ENCODE measurements at regions not wholly inside any gene's neighbourhood (a gene's known extent, or its start where the extent isn't known, plus 50 kb on each side); places are given as distances from the start of the nearest gene placed in this dataset.

DNA sequence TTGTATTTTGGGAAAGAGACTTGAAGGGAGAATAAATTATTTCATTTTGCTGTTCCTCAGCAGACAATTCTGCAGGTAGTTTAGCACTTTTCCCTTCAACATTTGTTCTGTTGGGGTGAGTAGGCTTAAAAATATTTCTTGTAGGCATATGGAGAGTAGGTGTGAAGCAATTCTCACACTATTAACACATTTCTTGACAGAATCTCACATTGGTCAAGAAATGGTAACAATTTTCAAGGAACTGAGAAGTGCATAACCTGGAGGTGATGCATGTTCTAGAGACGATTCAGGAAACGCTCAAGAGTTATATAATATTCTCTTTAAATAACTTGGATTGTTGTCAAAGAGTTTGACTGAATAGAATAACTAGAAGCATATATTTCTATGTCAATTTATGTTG lies 658.2 kb downstream of the STIM2 start:
- POLR2A ChIA-PET, result no interaction called here
- Mint-ChIP-seq H3K9me3 (peaks cover 4 to 8% (median 6%) of the 10 kb centered on the region in 5 donors), H3K4me3 (no peak overlapping the region), H3K27ac (no peak overlapping the region), H3K36me3 (no peaks in the 10 kb centered on the region), H3K4me1 (no peaks in the 10 kb centered on the region), H3K27me3 (no peaks in the 10 kb centered on the region)
- no peak overlapping the region for H3K27ac ChIP-seq (ENCODE audit: low read depth, low read length)
- H3K36me3 ChIP-seq (ENCODE audit: insufficient read depth, low read length), result no peaks in the 10 kb centered on the region
- no peak overlapping the region for H3K4me3 ChIP-seq (ENCODE audit: low read length)
- no peaks in the 10 kb centered on the region for H3K9me3 ChIP-seq (ENCODE audit: low read length)
- H3K4me1 ChIP-seq (ENCODE audit: insufficient read depth, low read length), result no peaks in the 10 kb centered on the region
- no peak for DNase-seq
- no peaks in the 10 kb centered on the region for H3K27me3 ChIP-seq (ENCODE audit: insufficient read depth, low read length, poor library complexity, severe bottlenecking)
- CTCF ChIA-PET, result no interaction called here

DNA sequence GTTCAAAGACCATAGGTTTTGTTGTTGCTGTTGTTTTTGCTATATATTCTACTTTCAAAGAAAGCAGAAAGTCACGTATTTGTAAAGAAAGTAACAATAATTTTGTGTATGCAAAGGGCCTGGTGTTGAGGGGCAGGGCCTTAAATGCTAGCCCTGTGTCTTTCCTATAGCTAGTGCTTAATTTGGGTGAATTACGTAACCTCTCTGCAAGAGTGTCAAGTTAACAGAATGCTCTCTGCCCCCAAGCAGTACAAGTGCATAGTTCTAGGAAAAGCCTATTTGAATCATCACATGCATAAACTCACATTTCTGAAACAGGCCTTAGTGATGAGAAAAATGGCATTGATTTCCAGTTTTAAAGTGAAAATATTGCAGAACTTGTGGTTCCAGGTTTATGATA lies 663.6 kb downstream of the STIM2 start:
- Histone ChIP-seq H3K27me3 (ENCODE audit: insufficient read depth, low read length, poor library complexity, severe bottlenecking) (no peaks in the 10 kb centered on the region), H3K36me3 (ENCODE audit: insufficient read depth, low read length) (no peaks in the 10 kb centered on the region), H3K4me3 (ENCODE audit: low read length) (no peak overlapping the region), H3K9me3 (ENCODE audit: low read length) (no peaks in the 10 kb centered on the region), H3K4me1 (ENCODE audit: insufficient read depth, low read length) (no peaks in the 10 kb centered on the region), H3K27ac (ENCODE audit: low read depth, low read length) (no peak overlapping the region)
- Mint-ChIP-seq H3K27ac (no peak overlapping the region), H3K27me3 (no peaks in the 10 kb centered on the region), H3K36me3 (no peaks in the 10 kb centered on the region), H3K9me3 (peaks cover 2 to 24% (median 6%) of the 10 kb centered on the region in 5 donors), H3K4me1 (no peaks in the 10 kb centered on the region), H3K4me3 (no peak overlapping the region)
- ChIA-PET POLR2A (no interaction called here), CTCF (no interaction called here)
- no peak for DNase-seq

DNA sequence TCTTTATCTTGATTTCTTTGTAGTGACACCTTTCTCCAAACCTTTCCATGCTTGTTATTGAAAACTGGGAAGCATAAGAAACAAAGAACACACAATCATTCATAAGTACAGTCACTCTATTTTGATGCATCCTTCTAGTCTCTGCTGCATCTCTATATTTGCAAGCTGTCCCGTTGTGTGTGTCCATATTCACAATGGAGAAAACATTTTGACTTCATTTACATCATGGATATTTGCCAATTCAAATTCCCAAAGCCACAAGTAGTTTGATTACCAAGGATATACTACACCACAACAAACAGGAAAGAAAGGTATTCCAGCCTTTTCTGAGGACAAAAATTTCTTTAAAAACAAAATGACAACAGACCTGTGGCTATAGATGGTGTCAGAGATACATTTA lies 673.8 kb downstream of the STIM2 start:
- H3K36me3 Mint-ChIP-seq, result no peaks in the 10 kb centered on the region

DNA sequence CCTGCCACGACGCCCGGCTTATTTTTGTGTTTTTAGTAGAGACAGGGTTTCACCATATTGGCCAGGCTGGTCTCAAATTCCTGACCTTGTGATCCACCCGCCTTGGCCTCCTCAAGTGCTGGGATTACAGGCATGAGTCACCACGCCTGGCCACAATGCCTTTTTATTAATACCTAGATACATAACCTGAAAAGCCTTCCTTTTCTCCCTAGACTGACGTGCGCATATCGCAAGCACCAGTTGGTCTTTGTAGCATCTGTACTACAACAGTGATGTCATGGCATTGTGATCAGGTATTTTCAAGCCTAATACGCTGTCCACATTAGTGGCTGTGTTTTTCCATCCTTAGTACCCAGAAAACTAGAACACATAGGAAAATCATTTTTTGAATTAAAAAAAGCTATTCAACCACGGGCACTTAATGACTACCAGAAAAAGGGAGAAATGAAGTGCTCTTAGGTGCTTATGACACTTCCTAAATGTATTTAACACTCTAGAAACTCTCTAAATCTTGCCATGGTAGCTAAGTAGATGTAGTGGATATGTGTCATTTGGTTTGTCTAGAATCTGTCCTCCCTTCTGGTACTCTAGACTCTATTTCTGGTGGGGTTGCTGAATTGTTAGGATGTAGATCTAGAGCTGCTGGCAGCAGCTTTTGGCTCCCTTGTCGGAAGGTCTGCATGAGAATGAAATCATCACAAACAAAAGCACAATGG lies 707.8 kb downstream of the STIM2 start:
- no peak for DNase-seq

More for the DNA sequence above, 673.8 kb downstream of the STIM2 start:
- H3K27me3 Mint-ChIP-seq, result no peaks in the 10 kb centered on the region
- H3K27ac Mint-ChIP-seq, result no peak overlapping the region
- no peak overlapping the region for H3K27ac ChIP-seq (ENCODE audit: low read depth, low read length)
- no peaks in the 10 kb centered on the region for H3K4me1 Mint-ChIP-seq
- H3K9me3 ChIP-seq (ENCODE audit: low read length), result no peaks in the 10 kb centered on the region
- DNase-seq, result no peak
- H3K4me1 ChIP-seq (ENCODE audit: insufficient read depth, low read length), result no peaks in the 10 kb centered on the region
- H3K4me3 Mint-ChIP-seq, result no peak overlapping the region
- peaks cover 0 to 22% (median 4%) of the 10 kb centered on the region in 5 donors for H3K9me3 Mint-ChIP-seq
- no peaks in the 10 kb centered on the region for H3K27me3 ChIP-seq (ENCODE audit: insufficient read depth, low read length, poor library complexity, severe bottlenecking)
- no peak overlapping the region for H3K4me3 ChIP-seq (ENCODE audit: low read length)
- no peaks in the 10 kb centered on the region for H3K36me3 ChIP-seq (ENCODE audit: insufficient read depth, low read length)
- CTCF ChIA-PET, result no interaction called here
- POLR2A ChIA-PET, result no interaction called here

DNA sequence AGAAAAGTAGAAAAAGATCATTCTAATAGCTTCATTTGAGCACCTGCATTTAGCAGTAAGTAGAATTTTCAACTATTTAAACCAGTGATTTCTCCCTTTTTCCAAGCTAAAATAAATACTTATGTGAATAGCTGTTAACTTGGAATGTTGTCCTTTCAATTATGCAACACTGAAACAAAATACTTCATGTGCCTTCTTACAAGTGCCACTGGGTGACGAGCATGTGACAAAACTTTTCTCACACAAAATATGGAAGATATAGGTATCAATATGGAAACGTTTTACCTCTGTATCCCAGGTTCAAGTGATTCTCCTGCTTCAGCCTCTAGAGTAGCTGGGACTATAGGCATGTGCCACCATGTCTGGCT lies 708.3 kb downstream of the STIM2 start:
- no peaks in the 10 kb centered on the region for H3K27me3 Mint-ChIP-seq
- no peaks in the 10 kb centered on the region for H3K36me3 ChIP-seq (ENCODE audit: insufficient read depth, low read length)
- H3K36me3 Mint-ChIP-seq, result no peaks in the 10 kb centered on the region
- no peak for DNase-seq
- H3K27ac ChIP-seq (ENCODE audit: low read depth, low read length), result no peak overlapping the region
- H3K27me3 ChIP-seq (ENCODE audit: insufficient read depth, low read length, poor library complexity, severe bottlenecking), result no peaks in the 10 kb centered on the region
- no peak overlapping the region for H3K4me3 Mint-ChIP-seq
- no peaks in the 10 kb centered on the region for H3K4me1 ChIP-seq (ENCODE audit: insufficient read depth, low read length)
- peaks cover 2 to 15% (median 4%) of the 10 kb centered on the region in 5 donors for H3K9me3 Mint-ChIP-seq
- H3K4me1 Mint-ChIP-seq, result no peaks in the 10 kb centered on the region
- ChIA-PET CTCF (no interaction called here), POLR2A (no interaction called here)
- H3K9me3 ChIP-seq (ENCODE audit: low read length), result no peaks in the 10 kb centered on the region
- no peak overlapping the region for H3K4me3 ChIP-seq (ENCODE audit: low read length)
- no peak overlapping the region for H3K27ac Mint-ChIP-seq

More for the DNA sequence above, 707.8 kb downstream of the STIM2 start:
- Histone ChIP-seq H3K4me3 (ENCODE audit: low read length) (no peak overlapping the region), H3K9me3 (ENCODE audit: low read length) (no peaks in the 10 kb centered on the region), H3K4me1 (ENCODE audit: insufficient read depth, low read length) (no peaks in the 10 kb centered on the region), H3K36me3 (ENCODE audit: insufficient read depth, low read length) (no peaks in the 10 kb centered on the region), H3K27me3 (ENCODE audit: insufficient read depth, low read length, poor library complexity, severe bottlenecking) (no peaks in the 10 kb centered on the region), H3K27ac (ENCODE audit: low read depth, low read length) (no peak overlapping the region)
- no peaks in the 10 kb centered on the region for H3K36me3 Mint-ChIP-seq
- ChIA-PET CTCF (no interaction called here), POLR2A (no interaction called here)
- no peak overlapping the region for H3K4me3 Mint-ChIP-seq
- H3K27ac Mint-ChIP-seq, result no peak overlapping the region
- H3K27me3 Mint-ChIP-seq, result no peaks in the 10 kb centered on the region
- H3K4me1 Mint-ChIP-seq, result no peaks in the 10 kb centered on the region
- H3K9me3 Mint-ChIP-seq, result peaks cover 2 to 11% (median 4%) of the 10 kb centered on the region in 5 donors

DNA sequence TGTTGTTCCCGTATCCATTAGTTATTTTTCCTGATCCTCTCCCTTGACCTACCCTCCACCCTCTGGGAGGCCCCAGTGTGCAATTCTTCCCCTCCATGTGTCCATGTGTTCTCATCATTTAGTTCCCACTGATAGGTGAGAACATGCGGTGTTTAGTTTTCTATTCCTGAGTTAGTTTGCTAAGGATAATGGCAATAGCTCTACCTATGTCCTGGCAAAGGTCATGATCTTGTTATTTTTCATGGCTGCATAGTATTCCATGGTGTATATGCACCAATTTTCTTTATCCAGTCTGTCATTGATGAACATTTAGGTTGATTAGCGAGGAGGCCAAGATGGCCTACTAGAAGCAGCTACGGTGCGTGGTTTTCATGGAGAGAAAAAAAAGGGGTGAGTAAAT lies 714.1 kb downstream of the STIM2 start:
- DNase-seq, result no peak
- Mint-ChIP-seq H3K4me1 (no peaks in the 10 kb centered on the region), H3K9me3 (peaks cover 6 to 18% (median 11%) of the 10 kb centered on the region in 5 donors), H3K4me3 (no peak overlapping the region), H3K27me3 (no peaks in the 10 kb centered on the region), H3K36me3 (no peaks in the 10 kb centered on the region), H3K27ac (no peak overlapping the region)
- Histone ChIP-seq H3K4me3 (ENCODE audit: low read length) (no peak overlapping the region), H3K9me3 (ENCODE audit: low read length) (no peaks in the 10 kb centered on the region), H3K27ac (ENCODE audit: low read depth, low read length) (no peak overlapping the region), H3K4me1 (ENCODE audit: insufficient read depth, low read length) (no peaks in the 10 kb centered on the region), H3K36me3 (ENCODE audit: insufficient read depth, low read length) (no peaks in the 10 kb centered on the region), H3K27me3 (ENCODE audit: insufficient read depth, low read length, poor library complexity, severe bottlenecking) (no peaks in the 10 kb centered on the region)
- POLR2A ChIA-PET, result no interaction called here
- CTCF ChIA-PET, result no interaction called here

DNA sequence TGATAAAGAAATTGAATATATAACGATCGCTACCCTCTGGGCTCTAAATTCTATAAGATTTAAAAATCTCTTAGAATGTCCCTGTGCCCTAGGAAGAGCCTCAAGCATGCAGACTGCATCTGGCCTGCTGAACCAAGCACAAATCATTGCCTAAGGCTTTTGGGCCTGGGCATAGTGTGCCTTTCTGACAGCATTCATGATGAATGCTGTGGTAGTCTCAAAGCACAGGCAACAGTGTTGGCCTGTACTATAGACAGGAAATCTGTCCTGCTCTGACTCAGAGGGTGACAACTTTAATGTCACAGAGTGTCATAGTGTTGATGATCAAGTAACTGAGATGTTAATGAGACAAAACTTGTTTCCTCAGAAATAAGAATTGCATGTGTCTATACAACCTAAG lies 717.3 kb downstream of the STIM2 start:
- no peaks in the 10 kb centered on the region for H3K36me3 Mint-ChIP-seq
- no peak overlapping the region for H3K4me3 Mint-ChIP-seq
- H3K27ac ChIP-seq (ENCODE audit: low read depth, low read length), result no peak overlapping the region
- H3K4me1 ChIP-seq (ENCODE audit: insufficient read depth, low read length), result no peaks in the 10 kb centered on the region
- no peaks in the 10 kb centered on the region for H3K36me3 ChIP-seq (ENCODE audit: insufficient read depth, low read length)
- H3K4me3 ChIP-seq (ENCODE audit: low read length), result no peak overlapping the region
- no peaks in the 10 kb centered on the region for H3K27me3 ChIP-seq (ENCODE audit: insufficient read depth, low read length, poor library complexity, severe bottlenecking)
- no peaks in the 10 kb centered on the region for H3K27me3 Mint-ChIP-seq
- no peaks in the 10 kb centered on the region for H3K9me3 ChIP-seq (ENCODE audit: low read length)
- ChIA-PET CTCF (no interaction called here), POLR2A (no interaction called here)
- peaks cover 10 to 12% (median 11%) of the 10 kb centered on the region in 5 donors for H3K9me3 Mint-ChIP-seq
- H3K27ac Mint-ChIP-seq, result no peak overlapping the region
- H3K4me1 Mint-ChIP-seq, result no peaks in the 10 kb centered on the region
- no peak for DNase-seq

DNA sequence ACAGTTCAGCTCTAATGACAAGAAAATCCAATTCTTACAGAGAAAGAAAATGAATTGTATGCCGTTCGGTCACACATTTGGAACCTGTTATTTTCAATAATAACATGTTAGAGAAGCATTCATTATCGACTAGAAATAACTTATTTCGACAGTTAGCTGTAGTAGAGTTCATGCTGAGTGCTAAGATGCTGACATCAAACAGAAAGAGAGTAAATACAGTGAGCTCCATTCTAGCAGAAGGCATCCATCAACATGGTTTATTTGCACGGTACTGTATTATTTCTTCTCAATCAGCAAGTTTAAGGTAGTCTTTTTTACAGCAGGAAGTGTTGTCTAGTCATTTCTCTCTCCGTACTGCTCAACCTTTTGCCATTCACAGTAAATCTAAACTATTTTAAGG lies 732.1 kb downstream of the STIM2 start:
- CTCF ChIA-PET, result no interaction called here

DNA sequence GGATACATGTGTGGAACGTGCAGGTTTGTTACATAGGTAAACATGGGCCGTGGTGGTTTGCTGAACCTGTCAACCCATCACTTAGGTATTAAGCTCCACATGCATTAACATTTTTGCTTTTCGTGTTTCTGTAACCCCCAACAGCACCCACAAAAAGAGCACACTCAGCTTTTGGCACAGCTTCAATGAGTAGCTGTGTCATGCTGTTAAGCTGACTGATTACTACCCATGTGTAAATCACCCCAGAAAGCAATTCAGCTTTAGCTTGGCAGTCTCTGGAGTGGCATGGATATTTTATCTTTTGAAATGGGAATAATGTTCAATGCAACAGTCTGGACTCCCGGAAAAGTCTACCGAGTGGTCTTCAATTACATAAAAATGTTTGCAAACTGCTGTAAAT lies 734.3 kb downstream of the STIM2 start:
- H3K9me3 Mint-ChIP-seq, result peaks cover 2 to 19% (median 5%) of the 10 kb centered on the region in 5 donors
- DNase-seq, result no peak
- no peaks in the 10 kb centered on the region for H3K27me3 ChIP-seq (ENCODE audit: insufficient read depth, low read length, poor library complexity, severe bottlenecking)
- no peaks in the 10 kb centered on the region for H3K9me3 ChIP-seq (ENCODE audit: low read length)
- no peaks in the 10 kb centered on the region for H3K4me1 Mint-ChIP-seq
- H3K4me3 Mint-ChIP-seq, result no peak overlapping the region
- H3K4me3 ChIP-seq (ENCODE audit: low read length), result no peak overlapping the region
- H3K36me3 ChIP-seq (ENCODE audit: insufficient read depth, low read length), result no peaks in the 10 kb centered on the region
- no peaks in the 10 kb centered on the region for H3K4me1 ChIP-seq (ENCODE audit: insufficient read depth, low read length)
- H3K27ac Mint-ChIP-seq, result no peak overlapping the region
- no peak overlapping the region for H3K27ac ChIP-seq (ENCODE audit: low read depth, low read length)
- CTCF ChIA-PET, result no interaction called here
- no peaks in the 10 kb centered on the region for H3K27me3 Mint-ChIP-seq
- POLR2A ChIA-PET, result no interaction called here
- H3K36me3 Mint-ChIP-seq, result no peaks in the 10 kb centered on the region

More for the DNA sequence above, 732.1 kb downstream of the STIM2 start:
- no peaks in the 10 kb centered on the region for H3K4me1 Mint-ChIP-seq
- H3K4me1 ChIP-seq (ENCODE audit: insufficient read depth, low read length), result no peaks in the 10 kb centered on the region
- H3K4me3 Mint-ChIP-seq, result no peak overlapping the region
- POLR2A ChIA-PET, result no interaction called here
- no peaks in the 10 kb centered on the region for H3K36me3 Mint-ChIP-seq
- no peaks in the 10 kb centered on the region for H3K27me3 ChIP-seq (ENCODE audit: insufficient read depth, low read length, poor library complexity, severe bottlenecking)
- H3K4me3 ChIP-seq (ENCODE audit: low read length), result no peak overlapping the region
- no peak for DNase-seq
- peaks cover 3 to 17% (median 5%) of the 10 kb centered on the region in 5 donors for H3K9me3 Mint-ChIP-seq
- H3K36me3 ChIP-seq (ENCODE audit: insufficient read depth, low read length), result no peaks in the 10 kb centered on the region
- no peak overlapping the region for H3K27ac Mint-ChIP-seq
- H3K9me3 ChIP-seq (ENCODE audit: low read length), result no peaks in the 10 kb centered on the region
- no peak overlapping the region for H3K27ac ChIP-seq (ENCODE audit: low read depth, low read length)
- H3K27me3 Mint-ChIP-seq, result no peaks in the 10 kb centered on the region
